22Rv1 (cell line): ENCODE measurements at regions not wholly inside any gene's neighbourhood (a gene's known extent, or its start where the extent isn't known, plus 50 kb on each side); places are given as distances from the start of the nearest gene placed in this dataset.

Source experiments
- H3K27ac ChIP-seq: fragments of 450-650 bp; 2 replicates; pipeline ENCODE4 v1.5.1; 2017
- CTCF ChIP-seq: fragments of 450-650 bp; IDR thresholded peaks from 2 replicates; pipeline ENCODE4 v1.5.1; 2017; ENCODE audit warnings: mild to moderate bottlenecking
- ZFX ChIP-seq: fragments of 450-650 bp; IDR thresholded peaks from 2 replicates; pipeline ENCODE4 v1.6.1; 2017; ENCODE audit warnings: antibody characterized with exemption, borderline replicate concordance

GRCh38 chr5:130455175-130455574 is 550.9 kb downstream of the CHSY3 start:
- TF ChIP-seq CTCF (no peak), ZFX (no peak)
- H3K27ac ChIP-seq: no peak overlapping the region

- H3K27ac ChIP-seq: no peak overlapping the region
- no peak for TF ChIP-seq ZFX
- no peak for TF ChIP-seq CTCF
These were observed 548.5 kb downstream of the CHSY3 start for GRCh38 chr5:130452744-130453143.

GRCh38 chr5:130436430-130436829 is 532.2 kb downstream of the CHSY3 start:
- no peak overlapping the region for H3K27ac ChIP-seq
- TF ChIP-seq ZFX (no peak), CTCF (no peak)

- H3K27ac ChIP-seq: no peak overlapping the region
- TF ChIP-seq ZFX (no peak), CTCF (no peak)
These were observed 523.1 kb downstream of the CHSY3 start for GRCh38 chr5:130427222-130427955.

GRCh38 chr5:130425424-130425823 is 521.2 kb downstream of the CHSY3 start:
- H3K27ac ChIP-seq: no peak overlapping the region
- no peak for TF ChIP-seq CTCF
- no peak for TF ChIP-seq ZFX

GRCh38 chr5:130424341-130424740 is 520.1 kb downstream of the CHSY3 start:
- no peak overlapping the region for H3K27ac ChIP-seq
- TF ChIP-seq ZFX: no peak
- TF ChIP-seq CTCF: no peak

GRCh38 chr5:130402906-130403305 is 498.6 kb downstream of the CHSY3 start:
- H3K27ac ChIP-seq: no peak overlapping the region
- TF ChIP-seq ZFX: no peak
- no peak for TF ChIP-seq CTCF
